Thyroid gland (tissue), 4 donors: ENCODE measurements at regions not wholly inside any gene's neighbourhood (a gene's known extent, or its start where the extent isn't known, plus 50 kb on each side); places are given as distances from the start of the nearest gene placed in this dataset.

Source experiments
- CTCF ChIP-seq, 6 experiments: fragments of 200-600 bp in 3 of 6; fragments of 450-650 bp in 3 of 6; sonication (generic) in 3 of 6; IDR thresholded peaks; one replicate each; pipeline ENCODE4 v1.5.1; 2016 to 2019; ENCODE audit warnings: antibody characterized with exemption in 6 of 6, mild to moderate bottlenecking in 2 of 6, inconsistent platforms in 1 of 6, moderate library complexity in 1 of 6
- POLR2A ChIP-seq, 2 donors: fragments of 450-650 bp; IDR thresholded peaks; one replicate each; pipeline ENCODE4 v1.6.1; 2017; ENCODE audit warnings: antibody characterized with exemption in 2 of 2, mild to moderate bottlenecking in 2 of 2, moderate library complexity in 1 of 2

GRCh38 chr12:46445551-46446235, 73.1 kb upstream of the SLC38A2 start:
- TF ChIP-seq CTCF (IDR thresholded peaks at IDR 0.05) (no peak), POLR2A (IDR thresholded peaks at IDR 0.05) (no peak)
